ENCODE measurements at regions not wholly inside any gene's neighbourhood (a gene's known extent, or its start where the extent isn't known, plus 50 kb on each side); places are given as distances from the start of the nearest gene placed in this dataset.
"Not testable (repeated sequence)": the region's sequence is repeated elsewhere in the genome, so short reads cannot be mapped to it uniquely, and the experiment has no call there.

- peak; percentile 89 for TF ChIP-seq POLR2A (IDR thresholded peaks at IDR 0.05; ENCODE audit: low read length)
- DNase-seq, result peak; percentile 95
Observed at GRCh38 chr7:65770473-65771225, 102.2 kb upstream of the VKORC1L1 start.

GRCh38 chr7:65771226-65771569 lies 101.7 kb upstream of the VKORC1L1 start:
- DNase-seq, result not testable (repeated sequence)

GRCh38 chr7:65776677-65777076 lies 96.2 kb upstream of the VKORC1L1 start:
- not testable (repeated sequence) for DNase-seq

- DNase-seq, result not testable (repeated sequence)
Observed at GRCh38 chr7:65789943-65790342, 82.9 kb upstream of the VKORC1L1 start.

- DNase-seq, result not testable (repeated sequence)
Observed at GRCh38 chr7:65791788-65792187, 81.1 kb upstream of the VKORC1L1 start.

- DNase-seq, result not testable (repeated sequence)
Observed at GRCh38 chr7:65792726-65793125, 80.1 kb upstream of the VKORC1L1 start.

GRCh38 chr7:65794671-65795391 lies 78.0 kb upstream of the VKORC1L1 start:
- not testable (repeated sequence) for DNase-seq

- DNase-seq, result not testable (repeated sequence)
Observed at GRCh38 chr7:65795392-65795716, 77.5 kb upstream of the VKORC1L1 start.

- no peak for DNase-seq
- no peak for TF ChIP-seq POLR2A (IDR thresholded peaks at IDR 0.05; ENCODE audit: low read length)
- TF ChIP-seq GATA1 (IDR thresholded peaks at IDR 0.05; ENCODE audit: low read depth, low read length), result no peak
Observed at GRCh38 chr7:65796205-65796604, 76.7 kb upstream of the VKORC1L1 start.

GRCh38 chr7:65797086-65797485 lies 75.8 kb upstream of the VKORC1L1 start:
- DNase-seq, result not testable (repeated sequence)

- not testable (repeated sequence) for DNase-seq
Observed at GRCh38 chr7:65797566-65797965, 75.3 kb upstream of the VKORC1L1 start.

- no peak for DNase-seq
- TF ChIP-seq POLR2A (IDR thresholded peaks at IDR 0.05; ENCODE audit: low read length), result no peak
- no peak for TF ChIP-seq GATA1 (IDR thresholded peaks at IDR 0.05; ENCODE audit: low read depth, low read length)
Observed at GRCh38 chr7:65798111-65799075, 74.5 kb upstream of the VKORC1L1 start.

- DNase-seq, result not testable (repeated sequence)
Observed at GRCh38 chr7:65800191-65800590, 72.7 kb upstream of the VKORC1L1 start.

GRCh38 chr7:65800890-65801341 lies 72.0 kb upstream of the VKORC1L1 start:
- TF ChIP-seq GATA1 (IDR thresholded peaks at IDR 0.05; ENCODE audit: low read depth, low read length) (no peak), POLR2A (IDR thresholded peaks at IDR 0.05; ENCODE audit: low read length) (no peak)
- no peak for DNase-seq

- DNase-seq, result no peak
- no peak for TF ChIP-seq POLR2A (IDR thresholded peaks at IDR 0.05; ENCODE audit: low read length)
- no peak for TF ChIP-seq GATA1 (IDR thresholded peaks at IDR 0.05; ENCODE audit: low read depth, low read length)
Observed at GRCh38 chr7:65804887-65805286, 68.0 kb upstream of the VKORC1L1 start.

GRCh38 chr7:65807067-65807466 lies 65.8 kb upstream of the VKORC1L1 start:
- not testable (repeated sequence) for DNase-seq
